Panc1 (cell line): ENCODE measurements at regions not wholly inside any gene's neighbourhood (a gene's known extent, or its start where the extent isn't known, plus 50 kb on each side); places are given as distances from the start of the nearest gene placed in this dataset.

Source experiments
- POLR2AphosphoS5 ChIP-seq: IDR thresholded peaks from 2 replicates; pipeline ENCODE4 v1.6.1; 2012; ENCODE audit warnings: mild to moderate bottlenecking, low read depth, low read length, moderate library complexity
- TF ChIP-seq, protein P1 (sequence below): fragments of 450-650 bp; IDR thresholded peaks from 2 replicates; pipeline ENCODE4 v1.5.1; 2017; ENCODE audit warnings: mild to moderate bottlenecking
- TF ChIP-seq, protein P2 (sequence below), 2 experiments: IDR thresholded peaks; 2 replicates each; pipeline ENCODE4 v1.6.1; 2011 to 2012; ENCODE audit warnings: low read depth in 2 of 2, control low read depth in 1 of 2, low read length in 1 of 2, mild to moderate bottlenecking in 1 of 2, moderate library complexity in 1 of 2; ENCODE audit not compliant: insufficient read depth in 1 of 2

DNA sequence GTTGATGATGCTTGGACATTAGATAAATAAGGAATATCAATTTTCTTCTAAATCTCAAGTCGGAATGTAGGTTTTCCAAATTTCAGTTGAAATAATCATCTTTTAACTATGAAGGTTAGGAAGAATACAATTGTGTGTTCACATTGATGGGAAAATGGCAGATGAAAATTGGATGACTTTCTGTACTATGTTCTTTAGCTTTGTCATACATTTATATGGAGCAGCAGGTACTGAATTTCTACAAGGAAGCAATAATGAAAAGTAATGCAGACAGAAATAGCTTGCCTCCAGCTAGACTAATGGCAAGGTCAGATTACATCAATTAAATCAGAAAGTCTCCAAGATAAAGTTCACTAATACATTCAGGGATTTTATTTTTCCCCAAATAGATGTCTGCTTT lies 1423.7 kb upstream of the PCDH20 start:
- TF ChIP-seq, protein P1, sequence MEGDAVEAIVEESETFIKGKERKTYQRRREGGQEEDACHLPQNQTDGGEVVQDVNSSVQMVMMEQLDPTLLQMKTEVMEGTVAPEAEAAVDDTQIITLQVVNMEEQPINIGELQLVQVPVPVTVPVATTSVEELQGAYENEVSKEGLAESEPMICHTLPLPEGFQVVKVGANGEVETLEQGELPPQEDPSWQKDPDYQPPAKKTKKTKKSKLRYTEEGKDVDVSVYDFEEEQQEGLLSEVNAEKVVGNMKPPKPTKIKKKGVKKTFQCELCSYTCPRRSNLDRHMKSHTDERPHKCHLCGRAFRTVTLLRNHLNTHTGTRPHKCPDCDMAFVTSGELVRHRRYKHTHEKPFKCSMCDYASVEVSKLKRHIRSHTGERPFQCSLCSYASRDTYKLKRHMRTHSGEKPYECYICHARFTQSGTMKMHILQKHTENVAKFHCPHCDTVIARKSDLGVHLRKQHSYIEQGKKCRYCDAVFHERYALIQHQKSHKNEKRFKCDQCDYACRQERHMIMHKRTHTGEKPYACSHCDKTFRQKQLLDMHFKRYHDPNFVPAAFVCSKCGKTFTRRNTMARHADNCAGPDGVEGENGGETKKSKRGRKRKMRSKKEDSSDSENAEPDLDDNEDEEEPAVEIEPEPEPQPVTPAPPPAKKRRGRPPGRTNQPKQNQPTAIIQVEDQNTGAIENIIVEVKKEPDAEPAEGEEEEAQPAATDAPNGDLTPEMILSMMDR, result no peak
- TF ChIP-seq POLR2AphosphoS5, result no peak
- TF ChIP-seq, protein P2, sequence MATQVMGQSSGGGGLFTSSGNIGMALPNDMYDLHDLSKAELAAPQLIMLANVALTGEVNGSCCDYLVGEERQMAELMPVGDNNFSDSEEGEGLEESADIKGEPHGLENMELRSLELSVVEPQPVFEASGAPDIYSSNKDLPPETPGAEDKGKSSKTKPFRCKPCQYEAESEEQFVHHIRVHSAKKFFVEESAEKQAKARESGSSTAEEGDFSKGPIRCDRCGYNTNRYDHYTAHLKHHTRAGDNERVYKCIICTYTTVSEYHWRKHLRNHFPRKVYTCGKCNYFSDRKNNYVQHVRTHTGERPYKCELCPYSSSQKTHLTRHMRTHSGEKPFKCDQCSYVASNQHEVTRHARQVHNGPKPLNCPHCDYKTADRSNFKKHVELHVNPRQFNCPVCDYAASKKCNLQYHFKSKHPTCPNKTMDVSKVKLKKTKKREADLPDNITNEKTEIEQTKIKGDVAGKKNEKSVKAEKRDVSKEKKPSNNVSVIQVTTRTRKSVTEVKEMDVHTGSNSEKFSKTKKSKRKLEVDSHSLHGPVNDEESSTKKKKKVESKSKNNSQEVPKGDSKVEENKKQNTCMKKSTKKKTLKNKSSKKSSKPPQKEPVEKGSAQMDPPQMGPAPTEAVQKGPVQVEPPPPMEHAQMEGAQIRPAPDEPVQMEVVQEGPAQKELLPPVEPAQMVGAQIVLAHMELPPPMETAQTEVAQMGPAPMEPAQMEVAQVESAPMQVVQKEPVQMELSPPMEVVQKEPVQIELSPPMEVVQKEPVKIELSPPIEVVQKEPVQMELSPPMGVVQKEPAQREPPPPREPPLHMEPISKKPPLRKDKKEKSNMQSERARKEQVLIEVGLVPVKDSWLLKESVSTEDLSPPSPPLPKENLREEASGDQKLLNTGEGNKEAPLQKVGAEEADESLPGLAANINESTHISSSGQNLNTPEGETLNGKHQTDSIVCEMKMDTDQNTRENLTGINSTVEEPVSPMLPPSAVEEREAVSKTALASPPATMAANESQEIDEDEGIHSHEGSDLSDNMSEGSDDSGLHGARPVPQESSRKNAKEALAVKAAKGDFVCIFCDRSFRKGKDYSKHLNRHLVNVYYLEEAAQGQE (IDR thresholded peaks at IDR 0.05; ENCODE audit: insufficient read depth in 1 of 2, low read depth in 2 of 2, low read length in 1 of 2), result no peak
